Smooth muscle cell (in vitro differentiated cells): ENCODE measurements at regions not wholly inside any gene's neighbourhood (a gene's known extent, or its start where the extent isn't known, plus 50 kb on each side); places are given as distances from the start of the nearest gene placed in this dataset.

ENCODE experiments used
- DNase-seq: peaks from one replicate; lab custom pipeline; 2025; ENCODE audit not compliant: unreplicated experiment; lab: John Stamatoyannopoulos, UW
- H2AFZ ChIP-seq: fragments of 200-600 bp; sonication (generic); 2 replicates; pipeline ENCODE4 v1.6.0; 2016; ENCODE audit warnings: antibody characterized with exemption, low read depth, mild to moderate bottlenecking
- H3F3A ChIP-seq: fragments of 200-600 bp; sonication (generic); 2 replicates; pipeline ENCODE4 v1.6.0; 2017; ENCODE audit warnings: antibody characterized with exemption, low read depth
- H3K27ac ChIP-seq: fragments of 200-600 bp; sonication (generic); 2 replicates; pipeline ENCODE4 v1.5.1; 2016; ENCODE audit warnings: low read depth, mild to moderate bottlenecking
- H3K27me3 ChIP-seq: fragments of 200-600 bp; sonication (generic); 2 replicates; pipeline ENCODE4 v1.6.1; 2016; ENCODE audit warnings: low read depth, mild to moderate bottlenecking
- H3K36me3 ChIP-seq: fragments of 200-600 bp; sonication (generic); 2 replicates; pipeline ENCODE4 v1.5.1; 2016; ENCODE audit warnings: low read depth
- H3K4me1 ChIP-seq: fragments of 200-600 bp; sonication (generic); 2 replicates; pipeline ENCODE4 v1.5.1; 2016; ENCODE audit warnings: low read depth
- H3K4me2 ChIP-seq: fragments of 200-600 bp; sonication (generic); 2 replicates; pipeline ENCODE4 v1.6.0; 2016; ENCODE audit warnings: mild to moderate bottlenecking
- H3K4me3 ChIP-seq: fragments of 200-600 bp; sonication (generic); 2 replicates; pipeline ENCODE4 v1.5.1; 2016; ENCODE audit warnings: mild to moderate bottlenecking
- H3K79me2 ChIP-seq: fragments of 200-600 bp; sonication (generic); 2 replicates; pipeline ENCODE4 v1.6.0; 2016; ENCODE audit warnings: low read depth, mild to moderate bottlenecking
- H3K9ac ChIP-seq: fragments of 200-600 bp; sonication (generic); 2 replicates; pipeline ENCODE4 v1.6.0; 2016; ENCODE audit warnings: low read depth
- H3K9me3 ChIP-seq: fragments of 200-600 bp; sonication (generic); replicated peaks from 2 replicates; pipeline ENCODE4 v1.5.1; 2016; ENCODE audit warnings: low read depth
- H4K20me1 ChIP-seq: fragments of 200-600 bp; sonication (generic); 2 replicates; pipeline ENCODE4 v1.6.0; 2016; ENCODE audit warnings: low read depth
- WGBS: methylation state at CpG from one replicate; pipeline ENCODE4 v1.1.7; 2016; ENCODE audit warnings: low lambda C conversion rate; 5-methylcytosine and 5-hydroxymethylcytosine counted together
- TF ChIP-seq, protein P1 (sequence below): fragments of 200-600 bp; sonication (generic); IDR thresholded peaks from 2 replicates; pipeline ENCODE4 v1.5.1; 2017; ENCODE audit warnings: borderline replicate concordance, mild to moderate bottlenecking, antibody characterized with exemption; ENCODE audit not compliant: insufficient read depth, poor library complexity, severe bottlenecking

DNA sequence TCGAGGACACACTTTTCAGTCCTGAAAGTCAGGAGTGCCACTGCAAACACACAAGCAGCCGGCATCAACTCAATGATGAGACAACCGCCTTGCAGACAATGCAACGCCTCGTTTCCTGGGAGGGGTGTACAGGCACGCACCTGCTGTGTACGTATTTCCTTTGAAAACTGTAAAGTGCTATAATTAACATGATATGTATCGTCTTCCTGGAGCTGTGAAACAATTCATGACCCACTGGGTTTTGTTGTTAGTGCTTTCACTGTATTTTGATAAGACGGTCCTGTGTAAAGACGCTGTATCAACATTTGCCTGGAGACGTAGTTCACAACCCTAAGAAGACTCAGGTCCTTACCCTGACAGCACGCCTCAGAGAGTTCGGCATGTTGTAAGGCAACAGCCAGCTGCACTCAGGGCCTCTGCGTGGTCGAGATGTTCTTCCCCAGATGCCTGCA, 105.7 kb upstream of the ANO1 start:
- H3K9me3 ChIP-seq = no peaks in the 10 kb centered on the region
- H3K4me2 ChIP-seq = no peak overlapping the region
- no peak for DNase-seq
- H3K9ac ChIP-seq = no peak overlapping the region
- H3K36me3 ChIP-seq = no peaks in the 10 kb centered on the region
- H3K27me3 ChIP-seq = no peaks in the 10 kb centered on the region
- no peaks in the 10 kb centered on the region for H3K79me2 ChIP-seq
- no peak overlapping the region for H2AFZ ChIP-seq
- no peaks in the 10 kb centered on the region for H3F3A ChIP-seq
- no peak overlapping the region for H3K27ac ChIP-seq
- TF ChIP-seq, protein P1, sequence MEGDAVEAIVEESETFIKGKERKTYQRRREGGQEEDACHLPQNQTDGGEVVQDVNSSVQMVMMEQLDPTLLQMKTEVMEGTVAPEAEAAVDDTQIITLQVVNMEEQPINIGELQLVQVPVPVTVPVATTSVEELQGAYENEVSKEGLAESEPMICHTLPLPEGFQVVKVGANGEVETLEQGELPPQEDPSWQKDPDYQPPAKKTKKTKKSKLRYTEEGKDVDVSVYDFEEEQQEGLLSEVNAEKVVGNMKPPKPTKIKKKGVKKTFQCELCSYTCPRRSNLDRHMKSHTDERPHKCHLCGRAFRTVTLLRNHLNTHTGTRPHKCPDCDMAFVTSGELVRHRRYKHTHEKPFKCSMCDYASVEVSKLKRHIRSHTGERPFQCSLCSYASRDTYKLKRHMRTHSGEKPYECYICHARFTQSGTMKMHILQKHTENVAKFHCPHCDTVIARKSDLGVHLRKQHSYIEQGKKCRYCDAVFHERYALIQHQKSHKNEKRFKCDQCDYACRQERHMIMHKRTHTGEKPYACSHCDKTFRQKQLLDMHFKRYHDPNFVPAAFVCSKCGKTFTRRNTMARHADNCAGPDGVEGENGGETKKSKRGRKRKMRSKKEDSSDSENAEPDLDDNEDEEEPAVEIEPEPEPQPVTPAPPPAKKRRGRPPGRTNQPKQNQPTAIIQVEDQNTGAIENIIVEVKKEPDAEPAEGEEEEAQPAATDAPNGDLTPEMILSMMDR = no peak
- no peaks in the 10 kb centered on the region for H4K20me1 ChIP-seq
- no peaks in the 10 kb centered on the region for H3K4me1 ChIP-seq
- H3K4me3 ChIP-seq = no peak overlapping the region
- WGBS = 92% methylated on average over 15 of the region's 15 CpGs

DNA sequence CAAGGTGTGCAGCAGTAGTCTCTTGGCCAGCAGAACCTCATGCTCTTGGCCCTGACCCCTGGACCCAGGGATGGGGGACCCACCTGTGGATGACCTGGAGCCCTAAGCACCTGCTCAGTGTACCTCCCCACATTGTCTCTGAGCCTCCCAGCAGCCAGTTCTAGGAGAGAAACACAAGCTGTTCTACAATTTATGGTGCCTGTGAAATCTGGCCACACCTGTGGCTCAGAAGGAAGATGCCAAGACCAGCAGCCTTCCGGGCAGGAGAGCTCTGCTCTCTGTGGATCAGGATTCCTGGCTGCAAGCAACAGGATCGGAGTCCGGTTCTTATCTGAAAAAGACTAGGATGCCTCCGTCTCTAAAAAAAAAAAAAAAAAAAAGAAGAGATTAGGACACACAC, 103.6 kb upstream of the ANO1 start:
- H3K4me2 ChIP-seq = no peak overlapping the region
- H3K4me1 ChIP-seq = no peaks in the 10 kb centered on the region
- H2AFZ ChIP-seq = no peak overlapping the region
- no peaks in the 10 kb centered on the region for H4K20me1 ChIP-seq
- no peaks in the 10 kb centered on the region for H3K36me3 ChIP-seq
- TF ChIP-seq, protein P1 = no peak
- no peak for DNase-seq
- H3K9me3 ChIP-seq = no peaks in the 10 kb centered on the region
- H3K27ac ChIP-seq = no peak overlapping the region
- 82% methylated on average over 4 of the region's 4 CpGs for WGBS
- H3K27me3 ChIP-seq = peaks cover 3% of the 10 kb centered on the region
- H3K79me2 ChIP-seq = no peaks in the 10 kb centered on the region
- H3K9ac ChIP-seq = no peak overlapping the region
- no peaks in the 10 kb centered on the region for H3F3A ChIP-seq
- H3K4me3 ChIP-seq = no peak overlapping the region

DNA sequence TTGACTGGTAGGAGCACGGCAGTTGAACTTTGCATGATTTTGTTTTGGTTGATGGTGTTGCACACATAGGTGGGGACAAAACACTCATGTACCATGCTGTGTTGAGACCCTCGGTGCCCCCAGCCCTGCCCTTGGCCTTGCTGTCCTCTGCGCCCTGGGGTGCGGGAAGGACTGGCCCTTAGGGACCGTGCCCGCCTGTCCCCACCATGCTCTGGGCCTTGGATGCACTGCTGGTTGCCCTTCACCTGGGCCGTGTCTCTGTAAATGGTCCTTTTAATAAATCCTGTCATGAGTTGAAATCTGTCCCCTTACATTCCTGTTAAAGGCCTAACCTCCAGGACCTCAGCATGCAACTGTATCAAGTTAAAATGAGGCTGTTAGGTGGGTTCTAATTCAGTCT, 102.3 kb upstream of the ANO1 start:
- H4K20me1 ChIP-seq = no peaks in the 10 kb centered on the region
- no peak for DNase-seq
- no peaks in the 10 kb centered on the region for H3K4me1 ChIP-seq
- H3K27ac ChIP-seq = no peak overlapping the region
- H3K79me2 ChIP-seq = no peaks in the 10 kb centered on the region
- H2AFZ ChIP-seq = no peak overlapping the region
- H3K9ac ChIP-seq = no peak overlapping the region
- peaks cover 4% of the 10 kb centered on the region for H3K27me3 ChIP-seq
- H3F3A ChIP-seq = no peaks in the 10 kb centered on the region
- H3K4me2 ChIP-seq = no peak overlapping the region
- WGBS = 93% methylated on average over 7 of the region's 7 CpGs
- no peaks in the 10 kb centered on the region for H3K36me3 ChIP-seq
- H3K9me3 ChIP-seq = no peaks in the 10 kb centered on the region
- no peak overlapping the region for H3K4me3 ChIP-seq
- TF ChIP-seq, protein P1 = no peak

DNA sequence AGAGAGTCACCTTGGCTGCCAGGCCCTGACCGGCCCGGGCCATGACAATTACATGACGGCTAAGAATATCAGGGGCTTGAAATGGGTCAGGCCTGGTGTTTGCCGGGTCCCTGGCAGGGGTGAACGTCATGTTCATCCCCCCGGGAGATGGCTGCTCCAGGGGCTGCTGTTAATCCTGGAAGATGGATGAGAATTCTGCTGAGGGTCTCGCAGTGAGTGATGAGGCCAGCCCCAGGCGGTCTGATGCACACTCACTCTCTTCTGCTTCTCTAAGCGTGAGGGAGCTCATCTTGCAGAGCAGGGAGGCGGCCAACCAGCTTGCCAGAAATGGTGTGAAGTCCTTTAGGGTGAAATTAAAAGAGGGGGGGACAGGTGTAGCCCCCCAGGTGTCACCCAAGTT, 101.3 kb upstream of the ANO1 start:
- no peak overlapping the region for H2AFZ ChIP-seq
- TF ChIP-seq, protein P1 = no peak
- H3F3A ChIP-seq = no peaks in the 10 kb centered on the region
- H3K27ac ChIP-seq = no peak overlapping the region
- no peaks in the 10 kb centered on the region for H4K20me1 ChIP-seq
- H3K79me2 ChIP-seq = no peaks in the 10 kb centered on the region
- H3K9me3 ChIP-seq = no peaks in the 10 kb centered on the region
- no peak overlapping the region for H3K4me2 ChIP-seq
- 93% methylated on average over 10 of the region's 10 CpGs for WGBS
- H3K9ac ChIP-seq = no peak overlapping the region
- H3K4me3 ChIP-seq = no peak overlapping the region
- no peaks in the 10 kb centered on the region for H3K36me3 ChIP-seq
- no peak for DNase-seq
- H3K4me1 ChIP-seq = no peaks in the 10 kb centered on the region
- H3K27me3 ChIP-seq = peaks cover 4% of the 10 kb centered on the region
